GM21619 (cell line): ENCODE measurements at regions not wholly inside any gene's neighbourhood (a gene's known extent, or its start where the extent isn't known, plus 50 kb on each side); places are given as distances from the start of the nearest gene placed in this dataset.

Source experiments
- ATAC-seq: cut with Tn5 transposase; IDR thresholded peaks from one replicate; pipeline ENCODE4 v1.9.1; 2021; ENCODE audit not compliant: unreplicated experiment

GRCh38 chr4:130419211-130419975 is 1323.4 kb downstream of the C4orf33 start:
- ATAC-seq, result no peak

GRCh38 chr4:130422261-130422660 is 1326.3 kb downstream of the C4orf33 start:
- ATAC-seq, result no peak

- no peak for ATAC-seq
These were observed 1328.3 kb downstream of the C4orf33 start for GRCh38 chr4:130424211-130424610.

- no peak for ATAC-seq
These were observed 1336.3 kb downstream of the C4orf33 start for GRCh38 chr4:130432289-130432688.

GRCh38 chr4:130449741-130450140 is 1353.8 kb downstream of the C4orf33 start:
- ATAC-seq, result no peak

GRCh38 chr4:130468340-130468739 is 1372.4 kb downstream of the C4orf33 start:
- no peak for ATAC-seq

GRCh38 chr4:130478406-130478805 is 1382.5 kb downstream of the C4orf33 start:
- no peak for ATAC-seq

GRCh38 chr4:130479020-130479419 is 1383.1 kb downstream of the C4orf33 start:
- no peak for ATAC-seq

- ATAC-seq, result no peak
These were observed 1383.7 kb downstream of the C4orf33 start for GRCh38 chr4:130479674-130480073.

- no peak for ATAC-seq
These were observed 1388.9 kb downstream of the C4orf33 start for GRCh38 chr4:130484826-130485225.

GRCh38 chr4:130485371-130485770 is 1389.4 kb downstream of the C4orf33 start:
- no peak for ATAC-seq

- no peak for ATAC-seq
These were observed 1390.2 kb downstream of the C4orf33 start for GRCh38 chr4:130486186-130486585.

GRCh38 chr4:130486841-130487240 is 1390.9 kb downstream of the C4orf33 start:
- no peak for ATAC-seq

GRCh38 chr4:130510661-130511060 is 1414.7 kb downstream of the C4orf33 start:
- ATAC-seq, result no peak

- no peak for ATAC-seq
These were observed 1415.8 kb downstream of the C4orf33 start for GRCh38 chr4:130511776-130512175.

GRCh38 chr4:130524057-130524456 is 1428.1 kb downstream of the C4orf33 start:
- no peak for ATAC-seq

- ATAC-seq, result no peak
These were observed 1434.6 kb downstream of the C4orf33 start for GRCh38 chr4:130530505-130530904.

- no peak for ATAC-seq
These were observed 1438.7 kb downstream of the C4orf33 start for GRCh38 chr4:130534651-130535050.

GRCh38 chr4:130542953-130543352 is 1447.0 kb downstream of the C4orf33 start:
- ATAC-seq, result no peak

- ATAC-seq, result no peak
These were observed 1449.2 kb downstream of the C4orf33 start for GRCh38 chr4:130545171-130545570.

- ATAC-seq, result no peak
These were observed 1449.6 kb downstream of the C4orf33 start for GRCh38 chr4:130545596-130545995.

GRCh38 chr4:130559268-130559667 is 1463.3 kb downstream of the C4orf33 start:
- ATAC-seq, result no peak
